DMS153 treated with DMSO at 0.1 percent for 48 hours (cell line): ENCODE measurements at regions not wholly inside any gene's neighbourhood (a gene's known extent, or its start where the extent isn't known, plus 50 kb on each side); places are given as distances from the start of the nearest gene placed in this dataset.

Experiments
- DNase-seq: peaks from one replicate; lab custom pipeline; 2025; ENCODE audit not compliant: unreplicated experiment; lab: John Stamatoyannopoulos, UW

- no peak for DNase-seq
These were observed 133.8 kb upstream of the KCNH7 start for GRCh38 chr2:162972383-162972782.

- DNase-seq: no peak
These were observed 129.7 kb upstream of the KCNH7 start for GRCh38 chr2:162968306-162968705.

GRCh38 chr2:162967811-162968210 lies 129.2 kb upstream of the KCNH7 start:
- no peak for DNase-seq

- no peak for DNase-seq
These were observed 128.6 kb upstream of the KCNH7 start for GRCh38 chr2:162967147-162967546.

GRCh38 chr2:162965191-162965590 lies 126.6 kb upstream of the KCNH7 start:
- DNase-seq: no peak

- no peak for DNase-seq
These were observed 125.9 kb upstream of the KCNH7 start for GRCh38 chr2:162964513-162964912.

- no peak for DNase-seq
These were observed 124.6 kb upstream of the KCNH7 start for GRCh38 chr2:162963156-162963555.

GRCh38 chr2:162945785-162946184 lies 107.2 kb upstream of the KCNH7 start:
- no peak for DNase-seq

- DNase-seq: no peak
These were observed 99.8 kb upstream of the KCNH7 start for GRCh38 chr2:162938387-162938786.

- DNase-seq: no peak
These were observed 95.6 kb upstream of the KCNH7 start for GRCh38 chr2:162934191-162934590.

- no peak for DNase-seq
These were observed 93.8 kb upstream of the KCNH7 start for GRCh38 chr2:162932416-162932815.

GRCh38 chr2:162929571-162929970 lies 91.0 kb upstream of the KCNH7 start:
- no peak for DNase-seq

- no peak for DNase-seq
These were observed 89.8 kb upstream of the KCNH7 start for GRCh38 chr2:162928356-162928755.

- no peak for DNase-seq
These were observed 88.3 kb upstream of the KCNH7 start for GRCh38 chr2:162926907-162927306.

- DNase-seq: no peak
These were observed 87.9 kb upstream of the KCNH7 start for GRCh38 chr2:162926501-162926900.

GRCh38 chr2:162925595-162925994 lies 87.0 kb upstream of the KCNH7 start:
- no peak for DNase-seq

GRCh38 chr2:162919111-162919510 lies 80.5 kb upstream of the KCNH7 start:
- no peak for DNase-seq

- no peak for DNase-seq
These were observed 79.1 kb upstream of the KCNH7 start for GRCh38 chr2:162917626-162918025.

GRCh38 chr2:162916286-162916801 lies 77.8 kb upstream of the KCNH7 start:
- no peak for DNase-seq

GRCh38 chr2:162915858-162916257 lies 77.3 kb upstream of the KCNH7 start:
- DNase-seq: no peak

GRCh38 chr2:162914161-162914560 lies 75.6 kb upstream of the KCNH7 start:
- DNase-seq: no peak

- DNase-seq: no peak
These were observed 74.2 kb upstream of the KCNH7 start for GRCh38 chr2:162912787-162913186.

- DNase-seq: no peak
These were observed 70.0 kb upstream of the KCNH7 start for GRCh38 chr2:162908567-162908966.
